Gastrocnemius medialis (tissue), 4 donors: ENCODE measurements at regions not wholly inside any gene's neighbourhood (a gene's known extent, or its start where the extent isn't known, plus 50 kb on each side); places are given as distances from the start of the nearest gene placed in this dataset.
A peak's percentile ranks its signal among the peaks of the same experiment; 100 is the strongest.

Experiments
- ATAC-seq, 2 donors: fragments of 150-250 bp; one replicate each; pipeline ENCODE4 v1.9.1; 2016
- DNase-seq, 2 donors: peaks; one replicate each; pipeline ENCODE4 v3.0.0-alpha.2; 2019
- H3K27ac ChIP-seq, 4 donors: fragments of 200-600 bp; sonication (generic); 1 replicate in 1 of 4; 2 replicates in 3 of 4; pipeline ENCODE4 v1.5.1; 2016 to 2018; ENCODE audit warnings: mild to moderate bottlenecking in 2 of 4, moderate library complexity in 1 of 4
- H3K27me3 ChIP-seq, 3 donors: fragments of 200-600 bp; sonication (generic) in 2 of 3; 1 replicate in 1 of 3; 2 replicates in 2 of 3; pipeline versions ENCODE4 v1.5.1 to v1.6.0; 2016 to 2019; ENCODE audit warnings: mild to moderate bottlenecking in 1 of 3, moderate library complexity in 1 of 3
- H3K36me3 ChIP-seq, 2 donors: fragments of 200-600 bp; sonication (generic) in 1 of 2; one replicate each; pipeline ENCODE4 v1.5.1; 2017 to 2018
- H3K4me1 ChIP-seq, 2 donors: fragments of 200-600 bp; sonication (generic) in 1 of 2; one replicate each; pipeline ENCODE4 v1.5.1; 2016 to 2017; ENCODE audit warnings: mild to moderate bottlenecking in 2 of 2
- H3K4me3 ChIP-seq, 4 donors: fragments of 200-600 bp; sonication (generic) in 3 of 4; 1 replicate in 1 of 4; 2 replicates in 3 of 4; pipeline ENCODE4 v1.5.1; 2016 to 2019; ENCODE audit warnings: mild to moderate bottlenecking in 2 of 4
- H3K9me3 ChIP-seq, 3 donors: fragments of 200-600 bp; sonication (generic) in 2 of 3; 1 replicate in 1 of 3; 2 replicates in 2 of 3; pipeline ENCODE4 v1.5.1; 2016 to 2019
- POLR2A ChIP-seq, 2 donors: fragments of 450-650 bp; IDR thresholded peaks; one replicate each; pipeline ENCODE4 v1.6.1; 2017; ENCODE audit warnings: antibody characterized with exemption in 2 of 2, mild to moderate bottlenecking in 2 of 2, moderate library complexity in 2 of 2
- in situ Hi-C, 4 donors: fragments of 200-750 bp; cut with MboI; loops; one replicate each; pipeline versions ENCODE4 v1.15.0 to v1.8.0; 2017; ENCODE audit warnings: low sequenced_read_pairs in 4 of 4
- intact Hi-C: fragments of 100-400 bp; cut with DNase I; formaldehyde crosslinking; loops from one replicate; pipeline ENCODE4 v1.15.1; 2023; ENCODE audit warnings: low total_unique reads
- TF ChIP-seq, protein P1 (sequence below), 5 experiments: fragments of 450-650 bp in 3 of 5; fragments of 200-600 bp in 2 of 5; sonication (generic) in 2 of 5; IDR thresholded peaks in 4 of 5; conservative IDR thresholded peaks in 1 of 5; 1 replicate in 4 of 5; 2 replicates in 1 of 5; pipeline ENCODE4 v1.5.1; 2016 to 2019; ENCODE audit warnings: antibody characterized with exemption in 5 of 5, mild to moderate bottlenecking in 3 of 5, moderate library complexity in 3 of 5

DNA sequence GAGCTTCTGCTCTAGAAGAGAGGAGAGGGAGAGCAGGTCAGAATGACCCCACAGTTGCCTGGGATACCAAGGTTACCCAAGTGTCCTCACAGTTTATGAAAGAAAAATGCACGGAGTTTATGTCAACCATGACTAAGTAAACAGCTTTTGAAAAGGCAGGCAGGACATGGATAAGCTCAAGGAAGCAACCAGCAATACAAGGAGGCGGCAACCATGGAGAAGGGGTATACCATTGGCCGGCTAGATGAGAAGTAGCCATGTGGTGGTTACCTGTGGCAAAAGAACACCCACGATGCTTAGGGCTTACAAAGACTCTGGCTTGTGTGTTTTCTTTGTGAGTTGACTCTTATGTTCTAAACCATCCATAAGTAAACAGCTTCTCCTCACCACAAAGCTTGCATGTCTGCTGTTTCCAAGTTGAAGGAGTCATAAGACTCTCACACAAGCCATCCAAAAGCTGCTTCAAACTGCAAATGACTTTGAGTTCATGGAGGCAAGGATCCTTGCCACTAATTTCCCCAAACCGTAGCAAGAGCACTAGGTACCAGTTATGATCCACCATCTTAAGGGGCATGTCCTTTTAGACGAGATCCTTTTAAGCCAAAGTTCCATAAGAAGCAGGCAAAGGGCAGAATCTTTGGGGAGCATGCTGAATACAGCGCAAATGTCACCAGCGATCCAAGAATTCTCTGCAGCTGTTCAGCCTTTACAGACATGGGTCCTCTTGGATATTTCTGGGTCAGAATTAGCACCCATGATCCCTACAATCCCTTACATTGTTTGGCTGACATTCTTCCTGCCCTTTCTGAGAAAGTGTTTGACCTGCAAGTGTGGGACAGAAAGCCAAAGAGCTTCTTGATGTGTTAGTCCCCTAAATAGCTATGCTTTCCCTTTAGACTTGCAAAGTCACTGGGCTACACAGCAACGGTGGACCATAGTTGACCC, 74.8 kb upstream of the IPO5 start:
- H3K4me3 ChIP-seq: no peak overlapping the region
- intact Hi-C loops (no loop called here), in situ Hi-C loops (no loop called here)
- H3K27ac ChIP-seq: no peak overlapping the region
- no peaks in the 10 kb centered on the region for H3K9me3 ChIP-seq
- no peak for DNase-seq
- TF ChIP-seq POLR2A (IDR thresholded peaks at IDR 0.05): no peak
- H3K27me3 ChIP-seq: no peaks in the 10 kb centered on the region
- no peaks in the 10 kb centered on the region for H3K4me1 ChIP-seq
- ATAC-seq: no peak
- no peaks in the 10 kb centered on the region for H3K36me3 ChIP-seq

DNA sequence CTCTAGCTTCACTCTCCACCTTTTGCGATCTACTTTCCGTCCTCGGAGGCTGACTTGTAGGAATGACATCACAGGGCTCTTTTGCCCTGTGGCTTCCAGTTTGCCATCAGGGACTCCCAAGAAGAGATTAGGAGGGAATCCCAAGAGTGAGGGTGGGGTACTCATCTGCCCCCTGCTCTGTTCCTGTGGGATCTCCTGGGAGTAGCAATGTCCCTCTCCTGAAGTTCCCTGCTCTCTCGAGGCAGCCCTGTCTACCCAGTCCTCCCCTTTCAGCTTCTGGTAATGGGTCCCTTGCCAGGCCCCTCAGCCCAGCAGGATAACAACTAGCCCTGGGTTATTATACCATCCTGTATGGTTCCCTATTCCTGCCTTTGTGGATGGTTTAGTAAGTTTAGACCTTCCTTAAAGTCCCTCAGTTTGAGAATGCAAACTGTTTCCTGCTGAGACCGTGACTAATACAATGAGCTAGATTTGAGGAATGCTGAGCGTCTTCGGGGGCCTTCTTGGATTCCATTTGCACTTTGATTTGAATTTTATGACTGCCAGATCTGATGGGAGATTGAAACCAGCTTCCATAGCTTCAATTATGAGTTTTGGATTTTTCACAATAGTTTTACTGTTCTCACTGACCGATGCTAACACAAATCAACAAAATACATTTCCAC, 73.7 kb upstream of the IPO5 start:
- no peaks in the 10 kb centered on the region for H3K27me3 ChIP-seq
- no peak overlapping the region for H3K4me3 ChIP-seq
- H3K9me3 ChIP-seq: no peaks in the 10 kb centered on the region
- ATAC-seq: peak in 1 of 2 donors; percentile 60
- intact Hi-C loops (no loop called here), in situ Hi-C loops (no loop called here)
- no peak overlapping the region for H3K27ac ChIP-seq
- no peak for DNase-seq
- H3K36me3 ChIP-seq: no peaks in the 10 kb centered on the region
- TF ChIP-seq, protein P1, sequence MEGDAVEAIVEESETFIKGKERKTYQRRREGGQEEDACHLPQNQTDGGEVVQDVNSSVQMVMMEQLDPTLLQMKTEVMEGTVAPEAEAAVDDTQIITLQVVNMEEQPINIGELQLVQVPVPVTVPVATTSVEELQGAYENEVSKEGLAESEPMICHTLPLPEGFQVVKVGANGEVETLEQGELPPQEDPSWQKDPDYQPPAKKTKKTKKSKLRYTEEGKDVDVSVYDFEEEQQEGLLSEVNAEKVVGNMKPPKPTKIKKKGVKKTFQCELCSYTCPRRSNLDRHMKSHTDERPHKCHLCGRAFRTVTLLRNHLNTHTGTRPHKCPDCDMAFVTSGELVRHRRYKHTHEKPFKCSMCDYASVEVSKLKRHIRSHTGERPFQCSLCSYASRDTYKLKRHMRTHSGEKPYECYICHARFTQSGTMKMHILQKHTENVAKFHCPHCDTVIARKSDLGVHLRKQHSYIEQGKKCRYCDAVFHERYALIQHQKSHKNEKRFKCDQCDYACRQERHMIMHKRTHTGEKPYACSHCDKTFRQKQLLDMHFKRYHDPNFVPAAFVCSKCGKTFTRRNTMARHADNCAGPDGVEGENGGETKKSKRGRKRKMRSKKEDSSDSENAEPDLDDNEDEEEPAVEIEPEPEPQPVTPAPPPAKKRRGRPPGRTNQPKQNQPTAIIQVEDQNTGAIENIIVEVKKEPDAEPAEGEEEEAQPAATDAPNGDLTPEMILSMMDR (IDR thresholded peaks at IDR 0.05 in 4 of 5, conservative IDR thresholded peaks at IDR 0.05 in 1 of 5): no peak
- TF ChIP-seq POLR2A (IDR thresholded peaks at IDR 0.05): no peak
- H3K4me1 ChIP-seq: no peaks in the 10 kb centered on the region

DNA sequence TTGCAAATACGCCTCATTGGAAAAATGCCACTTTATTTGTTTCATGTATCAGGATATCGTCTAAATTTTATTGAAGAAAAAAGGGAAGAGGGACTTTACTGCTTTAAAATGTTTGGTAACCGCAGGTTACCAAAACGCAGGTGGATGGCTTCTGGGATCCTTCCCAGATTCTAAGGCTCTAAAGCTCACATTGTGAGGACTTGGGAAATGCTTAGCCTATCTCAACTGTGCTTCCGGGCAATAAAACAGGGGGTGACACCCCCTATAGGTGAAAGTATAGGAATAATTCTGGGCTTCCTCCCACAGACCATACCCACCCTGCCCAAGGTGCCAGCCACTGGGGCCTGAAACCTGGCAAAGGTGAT, 73.2 kb upstream of the IPO5 start:
- intact Hi-C loops: no loop called here
- TF ChIP-seq, protein P1 (IDR thresholded peaks at IDR 0.05 in 4 of 5, conservative IDR thresholded peaks at IDR 0.05 in 1 of 5): no peak
- TF ChIP-seq POLR2A (IDR thresholded peaks at IDR 0.05): no peak
- Histone ChIP-seq H3K36me3 (no peaks in the 10 kb centered on the region), H3K27ac (no peak overlapping the region), H3K4me1 (no peaks in the 10 kb centered on the region), H3K4me3 (no peak overlapping the region), H3K27me3 (no peaks in the 10 kb centered on the region), H3K9me3 (no peaks in the 10 kb centered on the region)
- ATAC-seq (no peak), DNase-seq (no peak)
- in situ Hi-C loops: no loop called here

DNA sequence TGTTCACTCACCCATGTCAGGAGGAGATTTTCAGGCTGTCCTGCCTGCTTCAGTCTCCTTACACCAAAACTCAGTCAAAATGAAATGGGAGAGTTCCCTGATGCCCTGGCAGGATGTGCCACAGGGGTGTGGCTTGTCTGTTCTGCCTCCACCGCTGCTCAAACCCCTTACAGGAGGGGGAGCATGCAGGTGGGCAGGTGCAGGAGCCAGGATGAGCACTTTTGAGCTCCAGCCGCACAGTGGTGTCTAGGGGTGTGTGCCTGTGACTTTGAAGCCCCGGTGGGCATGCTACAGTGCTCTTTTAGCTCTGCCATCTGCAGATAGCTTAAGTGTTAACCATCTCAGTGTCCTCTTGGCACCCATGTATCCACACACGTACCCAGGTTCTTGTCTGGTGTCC, 71.9 kb upstream of the IPO5 start:
- H3K27me3 ChIP-seq: no peaks in the 10 kb centered on the region
- H3K4me1 ChIP-seq: no peaks in the 10 kb centered on the region
- no peak for ATAC-seq
- no peaks in the 10 kb centered on the region for H3K36me3 ChIP-seq
- no peak overlapping the region for H3K4me3 ChIP-seq
- no peak for DNase-seq
- H3K9me3 ChIP-seq: no peaks in the 10 kb centered on the region
- in situ Hi-C loops (no loop called here), intact Hi-C loops (no loop called here)
- no peak for TF ChIP-seq POLR2A (IDR thresholded peaks at IDR 0.05)
- TF ChIP-seq, protein P1 (IDR thresholded peaks at IDR 0.05 in 4 of 5, conservative IDR thresholded peaks at IDR 0.05 in 1 of 5): no peak
- H3K27ac ChIP-seq: no peak overlapping the region

DNA sequence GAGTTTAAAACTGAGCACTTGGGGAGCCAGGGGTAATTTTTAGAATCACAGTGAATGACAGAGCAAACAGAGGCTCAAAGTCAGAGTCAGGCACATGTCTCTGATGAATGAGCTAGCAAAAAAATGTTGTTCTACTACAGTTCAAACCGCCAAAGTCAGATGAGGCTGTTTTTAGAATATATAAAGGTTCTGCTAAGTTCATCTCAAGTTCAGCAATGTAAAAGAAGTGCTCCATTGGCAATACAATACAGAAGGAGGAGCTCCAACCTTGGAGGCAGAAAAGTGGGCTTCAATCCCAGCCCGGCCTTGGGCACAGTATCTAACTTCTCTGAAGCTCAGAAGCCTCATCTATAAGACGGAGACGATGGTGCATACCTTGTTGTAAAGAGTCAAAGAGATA, 70.1 kb upstream of the IPO5 start:
- intact Hi-C loops: no loop called here
- H3K27me3 ChIP-seq: no peaks in the 10 kb centered on the region
- no peak for DNase-seq

More for the DNA sequence above, 70.1 kb upstream of the IPO5 start:
- in situ Hi-C loops: no loop called here
- no peak for ATAC-seq
- TF ChIP-seq, protein P1 (IDR thresholded peaks at IDR 0.05 in 4 of 5, conservative IDR thresholded peaks at IDR 0.05 in 1 of 5): no peak
- no peak for TF ChIP-seq POLR2A (IDR thresholded peaks at IDR 0.05)
- no peaks in the 10 kb centered on the region for H3K4me1 ChIP-seq
- H3K36me3 ChIP-seq: no peaks in the 10 kb centered on the region
- no peaks in the 10 kb centered on the region for H3K9me3 ChIP-seq
- H3K4me3 ChIP-seq: no peak overlapping the region
- H3K27ac ChIP-seq: no peak overlapping the region
